A549 (cell line): ENCODE measurements at regions not wholly inside any gene's neighbourhood (a gene's known extent, or its start where the extent isn't known, plus 50 kb on each side); places are given as distances from the start of the nearest gene placed in this dataset.

ENCODE experiments used
- MYC ChIP-seq: IDR thresholded peaks from 2 replicates; pipeline ENCODE4 v1.6.1; 2012; ENCODE audit warnings: mild to moderate bottlenecking, inconsistent platforms, low read length, improper control_type of control experiment, borderline replicate concordance
- ZFP36 ChIP-seq: fragments of 450-650 bp; IDR thresholded peaks from 2 replicates; pipeline ENCODE4 v1.6.1; 2014; ENCODE audit warnings: borderline replicate concordance; ENCODE audit not compliant: partially characterized antibody
- TF ChIP-seq, protein P1 (sequence below): fragments of >200 bp; sonication (Bioruptor Twin); formaldehyde crosslinking; IDR thresholded peaks from 3 replicates; pipeline ENCODE4 v1.5.1; 2016

DNA sequence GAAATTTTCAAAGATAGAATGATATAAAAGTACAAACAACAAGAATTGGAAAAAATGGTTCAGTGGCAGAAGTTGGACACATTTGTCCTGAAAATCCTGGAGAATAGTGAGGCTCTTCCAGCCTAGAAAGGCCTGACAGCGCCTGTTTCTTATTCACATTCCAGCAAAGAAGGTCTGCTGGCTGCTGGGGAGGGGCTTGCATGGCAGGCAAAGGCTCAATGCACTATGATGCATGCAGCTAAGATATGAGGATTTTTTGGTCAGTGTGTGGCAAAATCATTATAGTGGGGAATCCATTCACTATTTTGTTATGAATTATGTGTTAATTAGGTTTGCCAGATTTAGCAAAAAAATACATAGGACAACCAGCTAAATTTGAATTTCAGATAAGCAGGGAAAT, 243.9 kb upstream of the SLC30A5 start:
- no peak for TF ChIP-seq ZFP36
- TF ChIP-seq, protein P1, sequence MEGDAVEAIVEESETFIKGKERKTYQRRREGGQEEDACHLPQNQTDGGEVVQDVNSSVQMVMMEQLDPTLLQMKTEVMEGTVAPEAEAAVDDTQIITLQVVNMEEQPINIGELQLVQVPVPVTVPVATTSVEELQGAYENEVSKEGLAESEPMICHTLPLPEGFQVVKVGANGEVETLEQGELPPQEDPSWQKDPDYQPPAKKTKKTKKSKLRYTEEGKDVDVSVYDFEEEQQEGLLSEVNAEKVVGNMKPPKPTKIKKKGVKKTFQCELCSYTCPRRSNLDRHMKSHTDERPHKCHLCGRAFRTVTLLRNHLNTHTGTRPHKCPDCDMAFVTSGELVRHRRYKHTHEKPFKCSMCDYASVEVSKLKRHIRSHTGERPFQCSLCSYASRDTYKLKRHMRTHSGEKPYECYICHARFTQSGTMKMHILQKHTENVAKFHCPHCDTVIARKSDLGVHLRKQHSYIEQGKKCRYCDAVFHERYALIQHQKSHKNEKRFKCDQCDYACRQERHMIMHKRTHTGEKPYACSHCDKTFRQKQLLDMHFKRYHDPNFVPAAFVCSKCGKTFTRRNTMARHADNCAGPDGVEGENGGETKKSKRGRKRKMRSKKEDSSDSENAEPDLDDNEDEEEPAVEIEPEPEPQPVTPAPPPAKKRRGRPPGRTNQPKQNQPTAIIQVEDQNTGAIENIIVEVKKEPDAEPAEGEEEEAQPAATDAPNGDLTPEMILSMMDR, result no peak
- no peak for TF ChIP-seq MYC
